ENCODE measurements at regions not wholly inside any gene's neighbourhood (a gene's known extent, or its start where the extent isn't known, plus 50 kb on each side); places are given as distances from the start of the nearest gene placed in this dataset.

DNA sequence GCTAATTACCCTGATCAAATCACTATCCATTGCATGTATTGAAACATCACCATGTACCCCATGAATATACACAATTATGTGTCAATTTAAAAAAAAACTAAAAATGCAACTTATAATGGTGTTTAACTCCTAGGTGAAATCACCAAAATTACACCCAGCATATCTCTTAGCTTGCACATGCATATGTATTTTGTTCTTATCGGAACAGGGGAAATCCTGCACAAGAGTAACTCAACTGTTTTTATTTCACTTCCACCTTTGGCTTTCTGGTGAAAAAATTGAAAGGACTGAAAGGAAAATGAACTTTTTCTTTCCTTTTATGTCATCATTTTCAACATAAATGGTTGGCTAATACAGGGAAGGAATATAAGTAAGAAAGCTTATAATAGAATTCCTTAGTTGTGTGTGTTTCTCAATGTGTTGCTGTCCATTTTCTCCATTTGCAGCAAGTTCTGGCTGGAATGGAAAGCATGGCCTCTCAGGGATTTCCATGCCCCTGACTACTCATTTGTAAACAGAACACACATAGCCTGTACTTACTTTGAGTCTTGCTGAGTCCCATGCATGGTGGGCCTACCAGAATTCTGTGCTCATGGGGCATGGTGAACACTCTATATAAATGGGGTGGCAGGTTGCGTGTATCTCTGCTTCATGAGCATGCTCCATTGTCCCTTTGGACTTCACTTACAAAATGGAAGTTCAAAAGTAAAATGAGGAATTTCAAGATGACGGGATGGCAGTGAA is 462.0 kb downstream of the HS3ST3B1 start:
- TF ChIP-seq, protein P1, sequence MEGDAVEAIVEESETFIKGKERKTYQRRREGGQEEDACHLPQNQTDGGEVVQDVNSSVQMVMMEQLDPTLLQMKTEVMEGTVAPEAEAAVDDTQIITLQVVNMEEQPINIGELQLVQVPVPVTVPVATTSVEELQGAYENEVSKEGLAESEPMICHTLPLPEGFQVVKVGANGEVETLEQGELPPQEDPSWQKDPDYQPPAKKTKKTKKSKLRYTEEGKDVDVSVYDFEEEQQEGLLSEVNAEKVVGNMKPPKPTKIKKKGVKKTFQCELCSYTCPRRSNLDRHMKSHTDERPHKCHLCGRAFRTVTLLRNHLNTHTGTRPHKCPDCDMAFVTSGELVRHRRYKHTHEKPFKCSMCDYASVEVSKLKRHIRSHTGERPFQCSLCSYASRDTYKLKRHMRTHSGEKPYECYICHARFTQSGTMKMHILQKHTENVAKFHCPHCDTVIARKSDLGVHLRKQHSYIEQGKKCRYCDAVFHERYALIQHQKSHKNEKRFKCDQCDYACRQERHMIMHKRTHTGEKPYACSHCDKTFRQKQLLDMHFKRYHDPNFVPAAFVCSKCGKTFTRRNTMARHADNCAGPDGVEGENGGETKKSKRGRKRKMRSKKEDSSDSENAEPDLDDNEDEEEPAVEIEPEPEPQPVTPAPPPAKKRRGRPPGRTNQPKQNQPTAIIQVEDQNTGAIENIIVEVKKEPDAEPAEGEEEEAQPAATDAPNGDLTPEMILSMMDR (IDR thresholded peaks at IDR 0.05 in 2 of 3, conservative IDR thresholded peaks at IDR 0.05 in 1 of 3; ENCODE audit: borderline replicate concordance in 1 of 3, insufficient read depth in 1 of 3, low read depth in 2 of 3, low read length in 2 of 3): no peak
- no peak for TF ChIP-seq POLR2A (IDR thresholded peaks at IDR 0.05; ENCODE audit: borderline replicate concordance, extremely low read depth, insufficient read depth, insufficient read length)
- TF ChIP-seq, protein P2, sequence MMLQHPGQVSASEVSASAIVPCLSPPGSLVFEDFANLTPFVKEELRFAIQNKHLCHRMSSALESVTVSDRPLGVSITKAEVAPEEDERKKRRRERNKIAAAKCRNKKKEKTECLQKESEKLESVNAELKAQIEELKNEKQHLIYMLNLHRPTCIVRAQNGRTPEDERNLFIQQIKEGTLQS (IDR thresholded peaks at IDR 0.05): no peak
- TF ChIP-seq YY1 (IDR thresholded peaks at IDR 0.05; ENCODE audit: extremely low read depth, insufficient replicate concordance, low read depth, low read length): no peak
- TF ChIP-seq SP1 (IDR thresholded peaks at IDR 0.05; ENCODE audit: low read depth): no peak
- TF ChIP-seq CEBPB (IDR thresholded peaks at IDR 0.05; ENCODE audit: low read depth): no peak
- no peak for TF ChIP-seq POLR2AphosphoS5 (IDR thresholded peaks at IDR 0.05; ENCODE audit: low read depth, low read length)
- no peak for TF ChIP-seq ELF1 (IDR thresholded peaks at IDR 0.05; ENCODE audit: borderline replicate concordance, low read depth)
- no peak for TF ChIP-seq RAD21 (IDR thresholded peaks at IDR 0.05; ENCODE audit: low read depth)
- TF ChIP-seq TCF7L2 (IDR thresholded peaks at IDR 0.05; ENCODE audit: borderline replicate concordance, extremely low read depth, insufficient read depth, insufficient read length): no peak
- TF ChIP-seq, protein P3, sequence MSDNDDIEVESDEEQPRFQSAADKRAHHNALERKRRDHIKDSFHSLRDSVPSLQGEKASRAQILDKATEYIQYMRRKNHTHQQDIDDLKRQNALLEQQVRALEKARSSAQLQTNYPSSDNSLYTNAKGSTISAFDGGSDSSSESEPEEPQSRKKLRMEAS (IDR thresholded peaks at IDR 0.05): no peak
- TF ChIP-seq, protein P4, sequence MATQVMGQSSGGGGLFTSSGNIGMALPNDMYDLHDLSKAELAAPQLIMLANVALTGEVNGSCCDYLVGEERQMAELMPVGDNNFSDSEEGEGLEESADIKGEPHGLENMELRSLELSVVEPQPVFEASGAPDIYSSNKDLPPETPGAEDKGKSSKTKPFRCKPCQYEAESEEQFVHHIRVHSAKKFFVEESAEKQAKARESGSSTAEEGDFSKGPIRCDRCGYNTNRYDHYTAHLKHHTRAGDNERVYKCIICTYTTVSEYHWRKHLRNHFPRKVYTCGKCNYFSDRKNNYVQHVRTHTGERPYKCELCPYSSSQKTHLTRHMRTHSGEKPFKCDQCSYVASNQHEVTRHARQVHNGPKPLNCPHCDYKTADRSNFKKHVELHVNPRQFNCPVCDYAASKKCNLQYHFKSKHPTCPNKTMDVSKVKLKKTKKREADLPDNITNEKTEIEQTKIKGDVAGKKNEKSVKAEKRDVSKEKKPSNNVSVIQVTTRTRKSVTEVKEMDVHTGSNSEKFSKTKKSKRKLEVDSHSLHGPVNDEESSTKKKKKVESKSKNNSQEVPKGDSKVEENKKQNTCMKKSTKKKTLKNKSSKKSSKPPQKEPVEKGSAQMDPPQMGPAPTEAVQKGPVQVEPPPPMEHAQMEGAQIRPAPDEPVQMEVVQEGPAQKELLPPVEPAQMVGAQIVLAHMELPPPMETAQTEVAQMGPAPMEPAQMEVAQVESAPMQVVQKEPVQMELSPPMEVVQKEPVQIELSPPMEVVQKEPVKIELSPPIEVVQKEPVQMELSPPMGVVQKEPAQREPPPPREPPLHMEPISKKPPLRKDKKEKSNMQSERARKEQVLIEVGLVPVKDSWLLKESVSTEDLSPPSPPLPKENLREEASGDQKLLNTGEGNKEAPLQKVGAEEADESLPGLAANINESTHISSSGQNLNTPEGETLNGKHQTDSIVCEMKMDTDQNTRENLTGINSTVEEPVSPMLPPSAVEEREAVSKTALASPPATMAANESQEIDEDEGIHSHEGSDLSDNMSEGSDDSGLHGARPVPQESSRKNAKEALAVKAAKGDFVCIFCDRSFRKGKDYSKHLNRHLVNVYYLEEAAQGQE (IDR thresholded peaks at IDR 0.05; ENCODE audit: low read depth): no peak
